Astrocyte of the cerebellum (primary cell): ENCODE measurements at regions not wholly inside any gene's neighbourhood (a gene's known extent, or its start where the extent isn't known, plus 50 kb on each side); places are given as distances from the start of the nearest gene placed in this dataset.

Experiments
- DNase-seq: peaks from one replicate; pipeline ENCODE4 v3.0.0-alpha.2; 2011; ENCODE audit warnings: low read depth
- H3K4me3 ChIP-seq: 2 replicates; pipeline ENCODE4 v1.5.1; 2011; ENCODE audit warnings: mild to moderate bottlenecking, low read depth, low read length, moderate library complexity
- CTCF ChIP-seq: IDR thresholded peaks from 2 replicates; pipeline ENCODE4 v1.5.1; 2012; ENCODE audit warnings: low read length, low read depth, moderate library complexity, mild to moderate bottlenecking; ENCODE audit errors: missing control alignments
- in situ Hi-C: cut with HindIII; loops from 2 replicates; pipeline ENCODE4 v1.10.0; 2017; ENCODE audit warnings: low sequenced_read_pairs

- TF ChIP-seq CTCF, result no peak
- DNase-seq, result no peak
- H3K4me3 ChIP-seq, result no peak overlapping the region
- in situ Hi-C loops, result no loop called here
Measured at GRCh38 chr19:32047788-32048187, 297.6 kb upstream of the ZNF507 start.

GRCh38 chr19:32053376-32053775 lies 292.0 kb upstream of the ZNF507 start:
- H3K4me3 ChIP-seq, result no peak overlapping the region
- in situ Hi-C loops, result no loop called here
- DNase-seq, result no peak
- TF ChIP-seq CTCF, result no peak

GRCh38 chr19:32053861-32054260 lies 291.5 kb upstream of the ZNF507 start:
- DNase-seq, result no peak
- no peak for TF ChIP-seq CTCF
- in situ Hi-C loops, result no loop called here
- H3K4me3 ChIP-seq, result no peak overlapping the region

- H3K4me3 ChIP-seq, result no peak overlapping the region
- no peak for TF ChIP-seq CTCF
- in situ Hi-C loops, result no loop called here
- DNase-seq, result no peak
Measured at GRCh38 chr19:32058131-32058530, 287.3 kb upstream of the ZNF507 start.

- DNase-seq, result no peak
- no peak overlapping the region for H3K4me3 ChIP-seq
- no peak for TF ChIP-seq CTCF
- in situ Hi-C loops, result no loop called here
Measured at GRCh38 chr19:32061315-32061714, 284.1 kb upstream of the ZNF507 start.

- DNase-seq, result no peak
- no peak for TF ChIP-seq CTCF
- H3K4me3 ChIP-seq, result no peak overlapping the region
- in situ Hi-C loops, result no loop called here
Measured at GRCh38 chr19:32063601-32064000, 281.8 kb upstream of the ZNF507 start.

GRCh38 chr19:32066056-32066455 lies 279.4 kb upstream of the ZNF507 start:
- no peak overlapping the region for H3K4me3 ChIP-seq
- no peak for DNase-seq
- in situ Hi-C loops, result no loop called here
- no peak for TF ChIP-seq CTCF
